GM23248 (cell line): ENCODE measurements at regions not wholly inside any gene's neighbourhood (a gene's known extent, or its start where the extent isn't known, plus 50 kb on each side); places are given as distances from the start of the nearest gene placed in this dataset.

Source experiments
- DNase-seq: peaks from one replicate; pipeline ENCODE4 v3.0.0-alpha.2; 2015
- H2AFZ ChIP-seq: fragments of 200-600 bp; sonication (generic); 2 replicates; pipeline ENCODE4 v1.6.1; 2016; ENCODE audit warnings: antibody characterized with exemption
- H3F3A ChIP-seq: fragments of 200-600 bp; sonication (generic); 2 replicates; pipeline ENCODE4 v1.6.1; 2016; ENCODE audit warnings: mild to moderate bottlenecking, antibody characterized with exemption, mixed run types; ENCODE audit not compliant: insufficient read depth
- H3K27ac ChIP-seq: fragments of 200-600 bp; sonication (generic); 2 replicates; pipeline ENCODE4 v1.5.1; 2016; ENCODE audit warnings: mild to moderate bottlenecking
- H3K27me3 ChIP-seq: fragments of 200-600 bp; sonication (generic); replicated peaks from 2 replicates; pipeline ENCODE4 v1.6.1; 2016; ENCODE audit warnings: mild to moderate bottlenecking; ENCODE audit not compliant: insufficient read depth
- H3K36me3 ChIP-seq: fragments of 200-600 bp; sonication (generic); 2 replicates; pipeline ENCODE4 v1.6.1; 2016; ENCODE audit warnings: low read depth, mild to moderate bottlenecking
- H3K4me1 ChIP-seq: fragments of 200-600 bp; sonication (generic); 2 replicates; pipeline ENCODE4 v1.6.1; 2016; ENCODE audit warnings: mild to moderate bottlenecking; ENCODE audit not compliant: insufficient read depth
- H3K4me2 ChIP-seq: fragments of 200-600 bp; sonication (generic); one replicate; pipeline ENCODE4 v1.6.1; 2016; ENCODE audit warnings: mild to moderate bottlenecking; ENCODE audit not compliant: unreplicated experiment
- H3K4me3 ChIP-seq: fragments of 200-600 bp; sonication (generic); 2 replicates; pipeline ENCODE4 v1.5.1; 2016; ENCODE audit warnings: mild to moderate bottlenecking
- H3K79me2 ChIP-seq: fragments of 200-600 bp; sonication (generic); 2 replicates; pipeline ENCODE4 v1.6.1; 2016; ENCODE audit warnings: mild to moderate bottlenecking; ENCODE audit not compliant: insufficient read depth
- H3K9ac ChIP-seq: fragments of 200-600 bp; sonication (generic); 2 replicates; pipeline ENCODE4 v1.6.1; 2016; ENCODE audit warnings: mild to moderate bottlenecking
- H3K9me2 ChIP-seq: fragments of 200-600 bp; sonication (generic); 2 replicates; pipeline ENCODE4 v1.6.1; 2016; ENCODE audit warnings: mixed run types, mild to moderate bottlenecking, moderate library complexity; ENCODE audit not compliant: insufficient read depth
- H3K9me3 ChIP-seq: fragments of 200-600 bp; sonication (generic); one replicate; pipeline ENCODE4 v1.6.1; 2017; ENCODE audit warnings: low read depth
- H4K20me1 ChIP-seq: fragments of 200-600 bp; sonication (generic); 2 replicates; pipeline ENCODE4 v1.6.0; 2016; ENCODE audit not compliant: insufficient read depth
- EZH2 ChIP-seq: fragments of 200-600 bp; sonication (generic); IDR thresholded peaks from 2 replicates; pipeline ENCODE4 v1.6.1; 2018; ENCODE audit warnings: antibody characterized with exemption, mild to moderate bottlenecking; ENCODE audit not compliant: insufficient read depth, poor library complexity, severe bottlenecking
- EZH2phosphoT487 ChIP-seq: fragments of 200-600 bp; sonication (generic); IDR thresholded peaks from 2 replicates; pipeline ENCODE4 v1.6.1; 2018; ENCODE audit warnings: antibody characterized with exemption, moderate library complexity, mild to moderate bottlenecking, low read depth; ENCODE audit not compliant: insufficient read depth
- WGBS, 2 experiments: methylation state at CpG; one replicate each; pipeline ENCODE4 v1.1.6; 2015 to 2017; ENCODE audit warnings: low lambda C conversion rate in 2 of 2, low coverage in 1 of 2; ENCODE audit errors: missing lambda C conversion rate in 2 of 2; 5-methylcytosine and 5-hydroxymethylcytosine counted together
- in situ Hi-C: fragments of 300-500 bp; cut with MboI; formaldehyde crosslinking; loops from 2 replicates; pipeline ENCODE4 v1.15.0; 2020

DNA sequence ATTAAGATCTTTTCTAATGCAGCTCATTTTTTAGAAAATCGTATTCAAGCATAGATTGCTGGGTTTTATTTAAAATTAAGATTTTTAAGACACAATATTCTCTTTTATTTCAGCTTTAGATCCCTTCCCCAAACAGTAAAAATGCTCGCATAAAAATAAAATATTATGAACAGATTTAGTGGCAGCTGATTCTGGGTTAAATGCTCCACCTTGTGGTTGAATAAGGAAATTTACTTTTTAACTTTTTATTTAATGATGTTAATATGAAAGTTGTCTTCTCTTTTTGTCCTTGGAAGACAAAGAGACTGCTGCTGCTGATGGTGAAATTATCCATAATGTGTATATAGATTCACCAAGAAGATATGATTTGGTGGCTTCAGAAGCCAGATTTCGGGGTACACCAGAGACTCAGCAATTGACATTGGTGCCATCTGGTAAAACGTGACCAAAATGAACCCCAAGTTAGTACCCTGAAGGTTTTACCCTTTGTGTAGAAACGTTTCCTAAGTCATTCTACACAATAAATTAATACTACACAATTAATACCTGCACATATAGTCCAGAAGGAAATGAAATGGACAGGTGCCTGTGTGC lies 128.0 kb downstream of the ADAMTS1 start:
- Histone ChIP-seq H3K9me3 (no peaks in the 10 kb centered on the region), H3F3A (no peaks in the 10 kb centered on the region), H3K9ac (no peak overlapping the region), H3K27me3 (no peaks in the 10 kb centered on the region), H3K36me3 (no peaks in the 10 kb centered on the region), H3K4me1 (no peaks in the 10 kb centered on the region), H3K4me3 (no peak overlapping the region), H3K9me2 (no peaks in the 10 kb centered on the region), H2AFZ (no peak overlapping the region), H3K79me2 (no peaks in the 10 kb centered on the region), H3K27ac (no peak overlapping the region), H4K20me1 (no peaks in the 10 kb centered on the region), H3K4me2 (no peak overlapping the region)
- 11% methylated on average over 5 of the region's 5 CpGs for WGBS, 2 experiments
- in situ Hi-C loops = loop anchor here (25.0 kb wide), 2 partner anchors 830 to 1105 kb away; partner anchors contain the start of gene MRPL39
- TF ChIP-seq EZH2phosphoT487 (no peak), EZH2 (no peak)
- peak; percentile 49 for DNase-seq

DNA sequence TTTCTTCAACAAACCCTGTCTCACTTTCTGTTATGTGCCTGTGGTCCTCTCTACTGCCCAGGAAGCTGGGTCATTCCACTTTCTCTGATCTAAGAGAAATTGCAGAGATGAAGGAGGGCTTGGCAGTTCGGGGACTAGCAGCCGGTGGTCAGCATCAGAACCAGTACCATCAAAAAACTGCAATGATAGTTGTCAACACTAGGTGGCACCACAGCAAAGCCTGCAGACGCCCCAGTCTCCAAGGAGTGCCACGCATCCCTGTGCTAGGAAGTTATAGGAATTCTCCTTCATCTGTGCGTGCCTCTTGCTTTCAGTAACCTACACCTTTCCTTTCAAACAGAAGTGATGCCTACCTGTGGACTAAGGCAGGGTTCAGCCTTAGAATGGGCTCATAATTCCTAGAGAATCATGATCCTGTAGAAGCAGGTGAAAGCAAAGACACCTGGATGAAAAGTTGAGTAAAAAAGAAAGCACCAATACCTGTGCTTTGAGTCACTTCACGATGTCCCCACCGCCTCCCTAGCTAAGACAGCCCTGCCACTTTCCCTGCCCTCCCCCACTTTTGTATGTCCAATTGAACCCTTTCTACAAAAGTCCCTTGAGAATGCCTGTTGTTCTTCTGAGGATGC lies 129.2 kb downstream of the ADAMTS1 start:
- H2AFZ ChIP-seq = no peak overlapping the region
- H3F3A ChIP-seq = no peaks in the 10 kb centered on the region
- in situ Hi-C loops = loop anchor here (25.0 kb wide), 2 partner anchors 829 to 1104 kb away; partner anchors contain the start of gene MRPL39
- no peaks in the 10 kb centered on the region for H3K27me3 ChIP-seq
- H3K4me2 ChIP-seq = no peak overlapping the region
- H3K36me3 ChIP-seq = no peaks in the 10 kb centered on the region
- H3K27ac ChIP-seq = no peak overlapping the region
- no peak for TF ChIP-seq EZH2phosphoT487
- no peak for TF ChIP-seq EZH2
- 10 to 16% methylated on average over 7 of the region's 7 CpGs for WGBS, 2 experiments
- no peaks in the 10 kb centered on the region for H3K9me2 ChIP-seq
- no peak overlapping the region for H3K4me3 ChIP-seq
- no peak overlapping the region for H3K9ac ChIP-seq
- H3K79me2 ChIP-seq = no peaks in the 10 kb centered on the region
- H4K20me1 ChIP-seq = no peaks in the 10 kb centered on the region
- H3K4me1 ChIP-seq = no peaks in the 10 kb centered on the region
- H3K9me3 ChIP-seq = no peaks in the 10 kb centered on the region
- DNase-seq = peak; percentile 73

DNA sequence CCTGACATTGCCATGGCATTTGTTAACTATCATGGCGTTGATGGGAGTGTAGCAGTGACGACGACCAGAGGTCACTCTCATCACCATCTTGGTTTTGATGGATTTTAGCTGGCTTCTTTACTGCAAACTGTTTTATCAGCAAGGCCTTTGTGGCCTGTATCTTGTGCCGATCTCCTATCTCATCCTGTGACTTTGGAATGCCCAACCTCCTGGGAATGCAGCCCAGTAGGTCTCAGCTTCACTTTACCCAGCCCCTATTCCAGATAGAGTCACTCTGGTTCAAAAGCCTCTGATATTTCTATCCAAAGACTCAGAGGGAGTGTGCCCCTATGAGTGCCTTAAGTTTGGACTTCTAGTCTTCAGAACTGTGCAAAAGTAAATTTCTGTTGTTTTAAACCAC lies 130.1 kb downstream of the ADAMTS1 start:
- H3K79me2 ChIP-seq = no peaks in the 10 kb centered on the region
- no peaks in the 10 kb centered on the region for H3K27me3 ChIP-seq
- no peaks in the 10 kb centered on the region for H3K9me2 ChIP-seq
- no peaks in the 10 kb centered on the region for H3F3A ChIP-seq
- no peak overlapping the region for H2AFZ ChIP-seq
- no peak overlapping the region for H3K4me2 ChIP-seq
- no peaks in the 10 kb centered on the region for H3K9me3 ChIP-seq
- no peak overlapping the region for H3K4me3 ChIP-seq
- no peak for DNase-seq
- H3K4me1 ChIP-seq = no peaks in the 10 kb centered on the region
- WGBS, 2 experiments = 74 to 75% methylated on average over 4 of the region's 4 CpGs
- no peak overlapping the region for H3K9ac ChIP-seq
- in situ Hi-C loops = loop anchor here (25.0 kb wide), 2 partner anchors 828 to 1103 kb away; partner anchors contain the start of gene MRPL39
- TF ChIP-seq EZH2 (no peak), EZH2phosphoT487 (no peak)
- H4K20me1 ChIP-seq = no peaks in the 10 kb centered on the region
- no peak overlapping the region for H3K27ac ChIP-seq
- H3K36me3 ChIP-seq = no peaks in the 10 kb centered on the region

DNA sequence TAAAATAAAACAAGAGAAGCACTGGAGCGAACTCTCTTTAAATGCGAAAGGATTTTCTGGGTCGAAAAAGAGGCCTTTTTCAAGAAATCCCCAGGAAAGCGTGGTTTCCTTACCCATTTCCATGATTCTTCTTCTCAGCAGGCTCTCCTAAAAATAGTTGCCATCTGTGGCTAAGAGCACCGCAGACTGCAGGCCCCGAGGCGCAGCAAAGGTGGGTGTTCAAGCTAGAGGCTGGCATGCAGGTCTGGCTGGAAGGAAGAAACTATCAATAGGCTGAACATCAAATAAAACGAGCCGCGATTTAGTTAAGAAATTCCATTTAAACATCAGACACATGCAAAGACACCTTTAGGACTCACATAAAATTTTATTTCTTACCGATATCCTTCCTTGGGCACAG lies 135.1 kb downstream of the ADAMTS1 start:
- TF ChIP-seq EZH2 = no peak
- no peaks in the 10 kb centered on the region for H4K20me1 ChIP-seq
- no peaks in the 10 kb centered on the region for H3K79me2 ChIP-seq
- no peaks in the 10 kb centered on the region for H3K27me3 ChIP-seq
- 86 to 89% methylated on average over 11 of the region's 11 CpGs for WGBS, 2 experiments
- no peaks in the 10 kb centered on the region for H3K36me3 ChIP-seq
- DNase-seq = no peak
- no peaks in the 10 kb centered on the region for H3K9me3 ChIP-seq
- no peak overlapping the region for H2AFZ ChIP-seq
- H3K9me2 ChIP-seq = no peaks in the 10 kb centered on the region
- H3K9ac ChIP-seq = no peak overlapping the region
- no peaks in the 10 kb centered on the region for H3F3A ChIP-seq
- no peak overlapping the region for H3K4me3 ChIP-seq
- H3K27ac ChIP-seq = no peak overlapping the region
- no peaks in the 10 kb centered on the region for H3K4me1 ChIP-seq
- no peak overlapping the region for H3K4me2 ChIP-seq
- in situ Hi-C loops = loop anchor here (25.0 kb wide), 2 partner anchors 823 to 1098 kb away; partner anchors contain the start of gene MRPL39

DNA sequence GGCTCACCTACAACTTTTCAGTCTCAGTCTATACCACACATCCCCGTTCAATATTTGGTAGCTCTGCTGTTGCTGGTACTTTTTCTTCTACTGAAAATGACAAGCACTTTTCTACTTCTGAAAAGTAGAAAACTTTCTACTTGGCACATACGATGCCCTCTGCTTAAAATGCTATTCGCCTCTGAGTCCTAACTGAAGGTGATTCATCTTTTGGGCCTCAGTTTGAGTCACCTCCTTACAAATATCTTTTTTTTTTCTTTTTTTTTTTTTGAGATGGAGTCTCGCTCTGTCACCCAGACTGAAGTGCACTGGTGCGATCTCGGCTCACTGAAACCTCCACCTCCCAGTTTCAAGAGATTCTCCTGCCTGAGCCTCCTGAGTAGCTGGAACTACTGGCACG lies 136.0 kb upstream of the CYYR1 start:
- H3K79me2 ChIP-seq = no peaks in the 10 kb centered on the region
- DNase-seq = peak; percentile 73
- H3K9ac ChIP-seq = no peak overlapping the region
- no peaks in the 10 kb centered on the region for H3K36me3 ChIP-seq
- no peaks in the 10 kb centered on the region for H3K9me3 ChIP-seq
- in situ Hi-C loops = loop anchor here (25.0 kb wide), 2 partner anchors 822 to 1097 kb away; partner anchors contain the start of gene MRPL39
- WGBS, 2 experiments = 69 to 73% methylated on average over 7 of the region's 7 CpGs
- TF ChIP-seq EZH2 = no peak
- no peak for TF ChIP-seq EZH2phosphoT487
- H3F3A ChIP-seq = no peaks in the 10 kb centered on the region
- no peak overlapping the region for H3K4me3 ChIP-seq
- no peak overlapping the region for H3K27ac ChIP-seq
- no peaks in the 10 kb centered on the region for H4K20me1 ChIP-seq
- H3K4me2 ChIP-seq = no peak overlapping the region
- H2AFZ ChIP-seq = no peak overlapping the region
- no peaks in the 10 kb centered on the region for H3K27me3 ChIP-seq
- no peaks in the 10 kb centered on the region for H3K9me2 ChIP-seq
- no peaks in the 10 kb centered on the region for H3K4me1 ChIP-seq
